Urinary bladder (tissue), 3 donors: ENCODE measurements at regions not wholly inside any gene's neighbourhood (a gene's known extent, or its start where the extent isn't known, plus 50 kb on each side); places are given as distances from the start of the nearest gene placed in this dataset.

Experiments used
- DNase-seq: peaks from one replicate; pipeline ENCODE4 v3.0.0-alpha.2; 2015; ENCODE audit errors: extremely low spot score
- H3K27ac ChIP-seq: one replicate; pipeline ENCODE4 v1.5.1; 2013; ENCODE audit warnings: low read depth, mild to moderate bottlenecking, moderate library complexity
- H3K36me3 ChIP-seq: one replicate; pipeline ENCODE4 v1.6.1; 2013; ENCODE audit warnings: mild to moderate bottlenecking, moderate library complexity; ENCODE audit not compliant: insufficient read depth
- H3K4me1 ChIP-seq: one replicate; pipeline ENCODE4 v1.6.1; 2013; ENCODE audit warnings: mild to moderate bottlenecking, moderate library complexity; ENCODE audit not compliant: insufficient read depth
- H3K4me3 ChIP-seq: one replicate; pipeline ENCODE4 v1.5.1; 2013; ENCODE audit warnings: low read depth, low read length
- WGBS: extraction: QIAGEN DNeasy Blood & Tissue Kit; methylation state at CpG from one replicate; pipeline ENCODE4 v1.1.7; 2013; 5-methylcytosine and 5-hydroxymethylcytosine counted together
- donor health status: healthy with polysubstance abuse.
- donor health status: healthy.

GRCh38 chr1:72804541-72804940 lies 522.2 kb upstream of the NEGR1 start:
- no peak overlapping the region for H3K27ac ChIP-seq
- DNase-seq: no peak
- H3K4me1 ChIP-seq: no peaks in the 10 kb centered on the region
- H3K36me3 ChIP-seq: no peaks in the 10 kb centered on the region
- no peak overlapping the region for H3K4me3 ChIP-seq

- H3K4me1 ChIP-seq: no peaks in the 10 kb centered on the region
- no peak overlapping the region for H3K27ac ChIP-seq
- 39% methylated on average over 1 of the region's 1 CpG for WGBS
- DNase-seq: no peak
- no peaks in the 10 kb centered on the region for H3K36me3 ChIP-seq
- no peak overlapping the region for H3K4me3 ChIP-seq
Measured at GRCh38 chr1:72781038-72781437, 498.7 kb upstream of the NEGR1 start.

GRCh38 chr1:72780212-72780611 lies 497.9 kb upstream of the NEGR1 start:
- WGBS: 81% methylated on average over 1 of the region's 1 CpG
- DNase-seq: no peak
- Histone ChIP-seq H3K36me3 (no peaks in the 10 kb centered on the region), H3K4me1 (no peaks in the 10 kb centered on the region), H3K27ac (no peak overlapping the region), H3K4me3 (no peak overlapping the region)

GRCh38 chr1:72777918-72778317 lies 495.6 kb upstream of the NEGR1 start:
- DNase-seq: no peak
- H3K4me1 ChIP-seq: no peaks in the 10 kb centered on the region
- no peak overlapping the region for H3K4me3 ChIP-seq
- H3K27ac ChIP-seq: no peak overlapping the region
- no peaks in the 10 kb centered on the region for H3K36me3 ChIP-seq

- Histone ChIP-seq H3K4me1 (no peaks in the 10 kb centered on the region), H3K27ac (no peak overlapping the region), H3K4me3 (no peak overlapping the region), H3K36me3 (no peaks in the 10 kb centered on the region)
- 89% methylated on average over 2 of the region's 2 CpGs for WGBS
- no peak for DNase-seq
Measured at GRCh38 chr1:72763481-72763880, 481.1 kb upstream of the NEGR1 start.

GRCh38 chr1:72759486-72759885 lies 477.1 kb upstream of the NEGR1 start:
- 65% methylated on average over 3 of the region's 3 CpGs for WGBS
- no peak for DNase-seq
- no peak overlapping the region for H3K27ac ChIP-seq
- H3K36me3 ChIP-seq: no peaks in the 10 kb centered on the region
- no peaks in the 10 kb centered on the region for H3K4me1 ChIP-seq
- H3K4me3 ChIP-seq: no peak overlapping the region

- Histone ChIP-seq H3K4me3 (no peak overlapping the region), H3K36me3 (no peaks in the 10 kb centered on the region), H3K27ac (no peak overlapping the region), H3K4me1 (no peaks in the 10 kb centered on the region)
- WGBS: 96% methylated on average over 2 of the region's 2 CpGs
- DNase-seq: no peak
Measured at GRCh38 chr1:72757843-72758242, 475.5 kb upstream of the NEGR1 start.

GRCh38 chr1:72745413-72745812 lies 463.1 kb upstream of the NEGR1 start:
- 81% methylated on average over 2 of the region's 2 CpGs for WGBS

GRCh38 chr1:72734415-72734814 lies 452.1 kb upstream of the NEGR1 start:
- WGBS: 82% methylated on average over 1 of the region's 1 CpG
- DNase-seq: no peak
- no peak overlapping the region for H3K27ac ChIP-seq

More at GRCh38 chr1:72745413-72745812, 463.1 kb upstream of the NEGR1 start:
- Histone ChIP-seq H3K27ac (no peak overlapping the region), H3K36me3 (no peaks in the 10 kb centered on the region), H3K4me1 (no peaks in the 10 kb centered on the region), H3K4me3 (no peak overlapping the region)
- no peak for DNase-seq

GRCh38 chr1:72724951-72725861 lies 442.9 kb upstream of the NEGR1 start:
- H3K4me1 ChIP-seq: no peaks in the 10 kb centered on the region
- DNase-seq: no peak
- H3K27ac ChIP-seq: no peak overlapping the region
- no peaks in the 10 kb centered on the region for H3K36me3 ChIP-seq
- 80% methylated on average over 17 of the region's 17 CpGs for WGBS
- no peak overlapping the region for H3K4me3 ChIP-seq

More at GRCh38 chr1:72734415-72734814, 452.1 kb upstream of the NEGR1 start:
- no peaks in the 10 kb centered on the region for H3K36me3 ChIP-seq
- H3K4me3 ChIP-seq: no peak overlapping the region
- no peaks in the 10 kb centered on the region for H3K4me1 ChIP-seq

GRCh38 chr1:72705921-72706320 lies 423.6 kb upstream of the NEGR1 start:
- H3K36me3 ChIP-seq: peaks cover 2% of the 10 kb centered on the region
- WGBS: 94% methylated on average over 5 of the region's 5 CpGs
- DNase-seq: no peak
- H3K4me1 ChIP-seq: no peaks in the 10 kb centered on the region
- H3K27ac ChIP-seq: no peak overlapping the region
- no peak overlapping the region for H3K4me3 ChIP-seq

GRCh38 chr1:72704841-72705477 lies 422.6 kb upstream of the NEGR1 start:
- Histone ChIP-seq H3K36me3 (peaks cover 2% of the 10 kb centered on the region), H3K4me3 (no peak overlapping the region), H3K4me1 (no peaks in the 10 kb centered on the region), H3K27ac (no peak overlapping the region)
- WGBS: 90% methylated on average over 3 of the region's 3 CpGs
- no peak for DNase-seq

- Histone ChIP-seq H3K27ac (no peak overlapping the region), H3K4me3 (no peak overlapping the region)
- 57% methylated on average over 2 of the region's 2 CpGs for WGBS
Measured at GRCh38 chr1:72697410-72697809, 415.1 kb upstream of the NEGR1 start.

GRCh38 chr1:72693899-72694298 lies 411.6 kb upstream of the NEGR1 start:
- DNase-seq: no peak
- no peaks in the 10 kb centered on the region for H3K4me1 ChIP-seq
- no peaks in the 10 kb centered on the region for H3K36me3 ChIP-seq
- no peak overlapping the region for H3K27ac ChIP-seq
- WGBS: 70% methylated on average over 1 of the region's 1 CpG
- no peak overlapping the region for H3K4me3 ChIP-seq

More at GRCh38 chr1:72697410-72697809, 415.1 kb upstream of the NEGR1 start:
- Histone ChIP-seq H3K36me3 (no peaks in the 10 kb centered on the region), H3K4me1 (no peaks in the 10 kb centered on the region)
- DNase-seq: no peak
